Body of pancreas (tissue), 4 donors: ENCODE measurements at regions not wholly inside any gene's neighbourhood (a gene's known extent, or its start where the extent isn't known, plus 50 kb on each side); places are given as distances from the start of the nearest gene placed in this dataset.
"Not testable (repeated sequence)": the region's sequence is repeated elsewhere in the genome, so short reads cannot be mapped to it uniquely, and the experiment has no call there.

Source experiments
- ATAC-seq: fragments of 150-250 bp; one replicate; pipeline ENCODE4 v1.9.1; 2016
- DNase-seq, 4 donors: peaks; one replicate each; pipeline ENCODE4 v3.0.0-alpha.2; 2019
- H3K27ac ChIP-seq, 4 donors: fragments of 200-600 bp; sonication (generic); 1 replicate in 3 of 4; 2 replicates in 1 of 4; pipeline versions ENCODE4 v1.5.1 to v1.6.1; 2016 to 2019; ENCODE audit warnings: mild to moderate bottlenecking in 1 of 4, mixed read lengths in 1 of 4, moderate library complexity in 1 of 4
- H3K27me3 ChIP-seq, 2 donors: fragments of 200-600 bp; sonication (generic); one replicate each; pipeline ENCODE4 v1.6.0; 2016; ENCODE audit warnings: mild to moderate bottlenecking in 1 of 2
- H3K36me3 ChIP-seq, 2 donors: fragments of 200-600 bp; sonication (generic); replicated peaks in 1 of 2; 2 replicates each; pipeline ENCODE4 v1.5.1; 2016; ENCODE audit warnings: low read depth in 2 of 2; ENCODE audit not compliant: insufficient read depth in 1 of 2
- H3K4me1 ChIP-seq: fragments of 200-600 bp; sonication (generic); one replicate; pipeline ENCODE4 v1.6.0; 2016
- H3K4me3 ChIP-seq, 2 donors: fragments of 200-600 bp; sonication (generic); 1 replicate in 1 of 2; 2 replicates in 1 of 2; pipeline ENCODE4 v1.5.1; 2016 to 2019
- H3K9me3 ChIP-seq, 3 donors: fragments of 200-600 bp; sonication (generic); 1 replicate in 2 of 3; 2 replicates in 1 of 3; pipeline ENCODE4 v1.5.1; 2016
- CTCF ChIP-seq, 7 experiments: fragments of 450-650 bp in 4 of 7; fragments of 200-600 bp in 3 of 7; sonication (generic) in 3 of 7; IDR thresholded peaks; one replicate each; pipeline ENCODE4 v1.5.1; 2016 to 2019; ENCODE audit warnings: antibody characterized with exemption in 7 of 7
- POLR2A ChIP-seq, 3 donors: fragments of 450-650 bp; IDR thresholded peaks; one replicate each; pipeline ENCODE4 v1.6.1; 2016; ENCODE audit warnings: antibody characterized with exemption in 3 of 3, mild to moderate bottlenecking in 2 of 3
- WGBS, 2 donors: methylation state at CpG; one replicate each; pipeline ENCODE4 v1.1.5; 2017; 5-methylcytosine and 5-hydroxymethylcytosine counted together
- intact Hi-C: fragments of 100-400 bp; cut with DNase I; formaldehyde crosslinking; loops from one replicate; pipeline ENCODE4 v1.15.1; 2023

- ATAC-seq = no peak
- TF ChIP-seq CTCF (IDR thresholded peaks at IDR 0.05) (no peak), POLR2A (IDR thresholded peaks at IDR 0.05) (no peak)
- 64 to 71% methylated on average over 5 of the region's 5 CpGs for WGBS, 2 donors
- H3K36me3 ChIP-seq = no peaks in the 10 kb centered on the region
- H3K4me1 ChIP-seq = no peaks in the 10 kb centered on the region
- DNase-seq = no peak
- H3K4me3 ChIP-seq = no peak overlapping the region
- no peaks in the 10 kb centered on the region for H3K9me3 ChIP-seq
- intact Hi-C loops = no loop called here
- no peaks in the 10 kb centered on the region for H3K27me3 ChIP-seq
- H3K27ac ChIP-seq = no peak overlapping the region
Observed at GRCh38 chr4:71870456-71870855, 86.6 kb upstream of the GC start.

- Histone ChIP-seq H3K4me1 (no peaks in the 10 kb centered on the region), H3K9me3 (no peaks in the 10 kb centered on the region), H3K36me3 (no peaks in the 10 kb centered on the region), H3K4me3 (no peak overlapping the region), H3K27ac (no peak overlapping the region), H3K27me3 (no peaks in the 10 kb centered on the region)
- DNase-seq (no peak), ATAC-seq (no peak)
- intact Hi-C loops = no loop called here
- TF ChIP-seq POLR2A (IDR thresholded peaks at IDR 0.05) (no peak), CTCF (IDR thresholded peaks at IDR 0.05) (no peak)
- 90 to 91% methylated on average over 4 of the region's 4 CpGs for WGBS, 2 donors
Observed at GRCh38 chr4:71872221-71872620, 88.3 kb upstream of the GC start.

DNA sequence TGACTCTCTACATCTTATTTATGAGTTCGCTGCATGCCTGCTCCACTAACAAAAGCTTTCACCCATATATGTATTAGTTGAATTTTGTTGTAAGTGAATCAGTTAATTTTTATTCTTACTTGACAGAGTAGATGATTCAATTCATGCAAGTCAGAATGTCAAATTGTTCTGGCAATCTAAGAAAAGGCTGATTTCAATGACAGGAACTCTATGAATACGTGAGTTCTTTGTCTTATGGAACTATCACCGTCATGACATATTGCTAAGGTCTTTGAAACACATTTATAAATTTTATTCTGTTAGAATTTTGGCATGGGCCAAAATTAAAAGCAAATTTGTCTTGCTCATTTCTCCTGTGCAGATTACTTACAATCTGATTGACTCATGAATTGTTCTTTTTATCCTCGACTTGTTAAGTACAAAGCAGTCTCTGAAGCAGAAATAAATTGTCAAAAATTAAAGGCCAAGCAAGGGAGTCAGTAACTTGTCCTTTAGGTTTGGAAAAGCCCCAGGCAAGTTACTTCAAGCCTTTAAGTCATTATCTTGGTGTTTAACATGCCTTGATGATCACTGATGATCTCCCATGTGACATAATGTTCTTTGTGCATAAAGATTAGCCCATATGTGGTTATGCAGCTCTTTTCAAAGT is 89.0 kb upstream of the GC start:
- Histone ChIP-seq H3K27ac (no peak overlapping the region), H3K4me1 (no peaks in the 10 kb centered on the region), H3K36me3 (no peaks in the 10 kb centered on the region), H3K9me3 (no peaks in the 10 kb centered on the region), H3K4me3 (no peak overlapping the region), H3K27me3 (no peaks in the 10 kb centered on the region)
- ATAC-seq (no peak), DNase-seq (no peak)
- TF ChIP-seq CTCF (IDR thresholded peaks at IDR 0.05) (no peak), POLR2A (IDR thresholded peaks at IDR 0.05) (no peak)
- intact Hi-C loops = no loop called here
- 76 to 87% methylated on average over 4 of the region's 4 CpGs for WGBS, 2 donors

DNA sequence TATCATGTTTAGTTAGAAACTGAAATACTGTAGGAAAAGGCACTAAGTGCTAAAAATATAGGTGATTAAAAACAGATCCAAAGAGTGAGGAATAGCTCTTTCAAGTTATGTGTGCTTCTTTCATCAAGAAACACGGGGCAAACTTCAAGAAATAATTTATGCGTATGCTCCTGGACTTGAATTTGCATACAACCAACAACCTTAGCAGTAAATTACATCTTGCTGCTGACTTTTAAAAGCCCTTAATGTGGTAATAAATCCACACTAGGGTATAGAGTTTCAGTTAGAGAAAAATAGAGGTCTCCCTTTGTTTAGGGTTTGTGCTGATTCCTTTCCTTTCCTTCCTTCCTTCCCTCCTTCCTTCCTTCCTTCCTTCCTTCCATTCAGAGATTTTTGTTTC is 94.5 kb upstream of the GC start:
- intact Hi-C loops = no loop called here
- 70 to 75% methylated on average over 2 of the region's 2 CpGs for WGBS, 2 donors
- Histone ChIP-seq H3K27ac (no peak overlapping the region), H3K36me3 (no peaks in the 10 kb centered on the region), H3K4me3 (no peak overlapping the region), H3K4me1 (no peaks in the 10 kb centered on the region), H3K9me3 (no peaks in the 10 kb centered on the region), H3K27me3 (no peaks in the 10 kb centered on the region)
- TF ChIP-seq POLR2A (IDR thresholded peaks at IDR 0.05) = no peak
- no peak for TF ChIP-seq CTCF (IDR thresholded peaks at IDR 0.05)
- ATAC-seq (no peak), DNase-seq (no peak)

DNA sequence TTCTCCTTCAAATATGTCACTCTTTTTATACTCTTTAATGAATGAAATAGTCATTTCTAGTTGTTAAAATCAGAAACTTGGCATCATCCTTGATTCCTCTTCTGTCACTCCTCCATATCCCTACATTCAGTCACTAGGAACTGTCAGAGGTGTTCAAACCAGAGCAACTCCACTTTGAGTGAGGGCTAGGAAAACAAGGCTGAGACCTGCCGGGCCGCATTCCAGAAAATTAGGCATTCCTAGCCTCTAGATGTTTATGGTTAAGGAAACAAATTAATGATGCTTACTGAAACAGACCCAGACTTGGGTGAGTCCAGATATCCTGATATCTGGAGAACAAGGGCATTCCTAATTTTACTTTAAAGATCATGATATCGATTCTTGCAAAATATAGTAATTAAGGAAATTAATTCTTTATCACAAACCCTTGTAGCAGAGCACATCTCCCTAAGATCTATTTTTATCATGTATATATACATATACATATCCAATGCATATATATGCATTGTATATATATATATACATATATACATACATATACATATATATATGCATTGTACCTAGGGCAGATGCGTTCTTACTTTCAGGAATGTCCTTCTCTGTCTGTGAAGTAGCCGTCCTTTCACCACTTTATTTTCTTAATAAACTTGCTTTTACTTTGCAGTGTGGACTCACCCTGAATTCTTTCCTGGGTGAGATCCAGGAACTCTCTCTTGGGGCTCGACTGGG is 98.4 kb upstream of the GC start:
- no peak overlapping the region for H3K27ac ChIP-seq
- intact Hi-C loops = no loop called here
- no peaks in the 10 kb centered on the region for H3K4me1 ChIP-seq
- WGBS, 2 donors = 65 to 71% methylated on average over 6 of the region's 6 CpGs
- H3K27me3 ChIP-seq = no peaks in the 10 kb centered on the region
- H3K9me3 ChIP-seq = no peaks in the 10 kb centered on the region
- TF ChIP-seq CTCF (IDR thresholded peaks at IDR 0.05) = no peak
- no peak for TF ChIP-seq POLR2A (IDR thresholded peaks at IDR 0.05)
- ATAC-seq (no peak), DNase-seq (no peak)
- H3K4me3 ChIP-seq = no peak overlapping the region
- no peaks in the 10 kb centered on the region for H3K36me3 ChIP-seq

- intact Hi-C loops, H3K27me3 ChIP-seq, H3K4me1 ChIP-seq, H3K9me3 ChIP-seq, H3K4me3 ChIP-seq, H3K27ac ChIP-seq, H3K36me3 ChIP-seq, ATAC-seq, DNase-seq: not testable (repeated sequence)
- WGBS, 2 donors = 72 to 78% methylated on average over 5 of the region's 5 CpGs
Observed at GRCh38 chr4:71900366-71900765, 116.5 kb upstream of the GC start.

DNA sequence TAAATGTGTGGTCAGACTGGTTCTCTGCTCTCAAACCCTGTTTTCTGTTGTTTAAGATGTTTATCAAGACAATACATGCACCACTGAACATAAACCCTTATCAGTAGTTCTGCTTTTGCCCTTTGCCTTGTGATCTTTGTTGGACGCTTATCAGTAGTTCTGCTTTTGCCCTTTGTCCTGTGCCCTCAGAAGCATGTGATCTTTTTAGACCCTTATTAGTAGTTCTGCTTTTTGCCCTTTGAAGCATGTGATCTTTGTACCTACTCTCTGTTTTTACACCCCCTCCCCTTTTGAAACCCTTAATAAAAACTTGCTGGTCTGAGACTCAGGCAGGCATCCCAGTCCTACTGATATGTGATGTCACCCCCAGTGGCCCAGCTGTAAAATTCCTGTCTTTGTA is 121.7 kb upstream of the GC start:
- ATAC-seq, H3K4me1 ChIP-seq, H3K4me3 ChIP-seq, H3K36me3 ChIP-seq, H3K27me3 ChIP-seq, H3K27ac ChIP-seq, DNase-seq, H3K9me3 ChIP-seq, intact Hi-C loops: not testable (repeated sequence)
- WGBS, 2 donors = 67 to 82% methylated on average over 1 of the region's 1 CpG
